ENCODE measurements at regions not wholly inside any gene's neighbourhood (a gene's known extent, or its start where the extent isn't known, plus 50 kb on each side); places are given as distances from the start of the nearest gene placed in this dataset.

GRCh38 chr7:25545124-25546008 lies 317.1 kb upstream of the NPVF start:
- Histone ChIP-seq H3K36me3 (no peaks in the 10 kb centered on the region), H3K27ac (no peak overlapping the region), H3K4me1 (no peaks in the 10 kb centered on the region), H3K27me3 (no peaks in the 10 kb centered on the region), H3K4me3 (no peak overlapping the region), H3K9me3 (no peaks in the 10 kb centered on the region)
- ATAC-seq (peak in 2 of 4 donors; percentile 14 to 18), DNase-seq (no peak)
- intact Hi-C loops (cut with DNase I), result no loop called here
- TF ChIP-seq CTCF (IDR thresholded peaks at IDR 0.05) (no peak), POLR2A (IDR thresholded peaks at IDR 0.05) (no peak)
- 45% methylated on average over 6 of the region's 7 CpGs for WGBS (ENCODE audit: insufficient coverage, low coverage, low lambda C conversion rate, missing lambda C conversion rate)

- H3K27me3 ChIP-seq, result no peaks in the 10 kb centered on the region
- H3K9me3 ChIP-seq, result no peaks in the 10 kb centered on the region
- no peak overlapping the region for H3K27ac ChIP-seq
- intact Hi-C loops (cut with DNase I), result no loop called here
- H3K4me3 ChIP-seq, result no peak overlapping the region
- no peak for DNase-seq
- no peaks in the 10 kb centered on the region for H3K36me3 ChIP-seq
- no peaks in the 10 kb centered on the region for H3K4me1 ChIP-seq
- TF ChIP-seq CTCF (IDR thresholded peaks at IDR 0.05) (no peak), POLR2A (IDR thresholded peaks at IDR 0.05) (no peak)
- 73% methylated on average over 6 of the region's 6 CpGs for WGBS (ENCODE audit: insufficient coverage, low coverage, low lambda C conversion rate, missing lambda C conversion rate)
- no peak for ATAC-seq
These were observed 318.0 kb upstream of the NPVF start for GRCh38 chr7:25546306-25546705.

- intact Hi-C loops (cut with DNase I), result no loop called here
- no peak overlapping the region for H3K4me3 ChIP-seq
These were observed 321.1 kb upstream of the NPVF start for GRCh38 chr7:25549271-25549921.

GRCh38 chr7:25550149-25550548 lies 321.9 kb upstream of the NPVF start:
- Histone ChIP-seq H3K4me3 (no peak overlapping the region), H3K4me1 (no peaks in the 10 kb centered on the region), H3K27me3 (no peaks in the 10 kb centered on the region), H3K27ac (no peak overlapping the region), H3K9me3 (no peaks in the 10 kb centered on the region), H3K36me3 (no peaks in the 10 kb centered on the region)
- 82% methylated on average over 5 of the region's 5 CpGs for WGBS (ENCODE audit: insufficient coverage, low coverage, low lambda C conversion rate, missing lambda C conversion rate)
- TF ChIP-seq POLR2A (IDR thresholded peaks at IDR 0.05) (no peak), CTCF (IDR thresholded peaks at IDR 0.05) (no peak)
- intact Hi-C loops (cut with DNase I), result no loop called here
- DNase-seq (no peak), ATAC-seq (no peak)

More at GRCh38 chr7:25549271-25549921, 321.1 kb upstream of the NPVF start:
- Histone ChIP-seq H3K9me3 (no peaks in the 10 kb centered on the region), H3K4me1 (no peaks in the 10 kb centered on the region), H3K27ac (no peak overlapping the region), H3K27me3 (no peaks in the 10 kb centered on the region), H3K36me3 (no peaks in the 10 kb centered on the region)
- 47% methylated on average over 2 of the region's 6 CpGs for WGBS (ENCODE audit: insufficient coverage, low coverage, low lambda C conversion rate, missing lambda C conversion rate)
- ATAC-seq, result no peak
- DNase-seq, result no peak
- no peak for TF ChIP-seq POLR2A (IDR thresholded peaks at IDR 0.05)
- TF ChIP-seq CTCF (IDR thresholded peaks at IDR 0.05), result no peak
